HG03159 (cell line): ENCODE measurements at regions not wholly inside any gene's neighbourhood (a gene's known extent, or its start where the extent isn't known, plus 50 kb on each side); places are given as distances from the start of the nearest gene placed in this dataset.

Experiments used
- ATAC-seq: cut with Tn5 transposase; IDR thresholded peaks from one replicate; pipeline ENCODE4 v1.9.1; 2021; ENCODE audit warnings: mild to moderate bottlenecking, moderate library complexity; ENCODE audit not compliant: unreplicated experiment

DNA sequence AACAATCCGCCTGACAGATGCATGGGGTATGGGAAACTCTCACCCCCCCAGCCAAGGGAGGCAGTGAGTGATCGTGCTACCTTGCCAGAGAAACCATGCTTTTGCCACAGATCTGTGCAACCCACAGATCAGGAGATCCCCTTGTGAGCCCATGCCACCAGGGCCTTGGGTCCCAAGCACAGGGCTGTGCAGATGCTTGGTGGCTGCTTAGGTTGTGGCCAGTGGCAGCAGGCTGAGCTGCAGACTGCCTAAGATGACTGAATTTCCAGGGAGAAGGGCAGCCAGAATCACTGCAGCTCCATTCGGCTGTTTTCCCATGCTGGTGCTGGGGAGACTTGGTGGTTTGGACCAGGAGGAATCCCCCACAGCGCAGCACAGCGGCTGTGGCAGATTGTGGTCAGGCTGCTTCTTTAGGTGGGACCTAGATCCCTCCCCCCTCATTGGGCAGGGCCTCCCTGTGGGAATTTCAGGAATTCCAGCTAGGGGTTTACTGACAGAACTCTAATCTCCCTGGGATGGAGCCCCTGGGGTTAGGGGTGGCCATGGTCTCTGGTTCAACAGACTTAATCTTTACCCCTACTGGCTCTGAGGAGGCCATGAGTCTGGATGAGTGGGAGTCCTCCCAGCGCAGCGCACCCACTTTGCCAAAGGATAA lies 264.6 kb upstream of the DAAM1 start:
- ATAC-seq: no peak

DNA sequence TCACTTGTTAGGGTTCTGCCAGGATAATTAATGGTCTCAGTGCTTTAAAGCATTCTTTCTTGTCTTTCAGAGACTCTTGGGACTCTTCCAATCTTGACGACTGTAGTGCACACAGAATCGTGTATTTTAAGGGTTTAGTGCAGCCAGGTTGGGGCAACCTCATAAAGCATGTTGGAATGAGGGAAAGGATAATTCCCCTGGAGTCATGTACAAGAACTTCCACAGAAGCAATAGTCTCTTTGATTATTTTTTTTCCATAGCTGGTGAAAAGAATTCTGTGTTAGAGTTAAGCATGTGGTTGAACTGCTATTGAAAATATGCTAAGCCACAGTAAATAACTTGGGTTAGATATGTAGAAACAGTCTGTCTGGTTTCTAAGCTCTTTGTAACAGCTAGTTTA lies 246.8 kb upstream of the DAAM1 start:
- ATAC-seq: no peak

DNA sequence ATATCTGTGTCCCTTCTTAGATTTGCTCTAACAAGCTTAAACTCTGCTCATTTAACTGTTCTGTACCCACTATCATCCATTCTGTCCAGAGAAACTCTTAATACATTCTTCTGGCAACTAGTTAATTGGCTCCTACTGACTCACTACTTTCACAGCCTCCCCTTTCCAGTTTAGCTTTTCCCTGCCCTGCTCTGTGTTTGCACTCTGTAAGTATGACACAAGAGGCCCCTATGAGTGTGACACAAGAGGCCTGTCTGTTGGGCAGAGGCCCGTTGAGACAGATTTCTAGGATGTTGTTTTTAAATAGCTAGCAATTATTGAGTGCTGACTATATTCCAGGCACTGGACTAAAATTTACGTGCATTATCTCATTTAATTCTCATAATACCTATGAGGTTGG lies 246.0 kb upstream of the DAAM1 start:
- ATAC-seq: no peak

DNA sequence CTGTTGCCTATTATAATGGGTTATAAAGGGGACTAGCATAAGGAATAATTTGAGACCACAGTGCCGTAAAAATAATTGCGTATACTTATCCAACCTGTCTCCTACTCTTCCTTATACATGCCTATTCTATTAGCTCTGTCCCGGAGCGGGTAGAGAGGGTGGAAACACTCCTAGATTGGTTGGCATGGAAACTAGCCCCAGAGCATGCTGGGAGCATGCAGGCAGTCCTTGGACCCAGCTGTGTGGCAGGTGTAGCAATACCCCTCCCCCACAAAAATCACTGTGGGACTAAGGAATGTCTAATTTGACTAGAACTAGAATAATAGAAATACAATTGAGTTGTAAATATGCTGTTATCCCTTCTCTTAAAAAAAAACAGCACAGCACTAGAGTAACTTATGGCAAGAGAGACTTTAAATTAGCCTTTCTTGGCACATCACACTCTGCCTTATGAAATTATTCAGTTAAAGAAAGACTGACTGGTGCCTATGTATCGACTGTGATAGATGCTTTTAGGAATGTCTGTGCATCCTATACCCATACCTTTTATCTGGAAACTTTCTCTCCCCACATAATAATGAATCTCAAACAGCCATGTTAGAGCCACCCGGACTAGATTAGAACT lies 244.0 kb upstream of the DAAM1 start:
- no peak for ATAC-seq

DNA sequence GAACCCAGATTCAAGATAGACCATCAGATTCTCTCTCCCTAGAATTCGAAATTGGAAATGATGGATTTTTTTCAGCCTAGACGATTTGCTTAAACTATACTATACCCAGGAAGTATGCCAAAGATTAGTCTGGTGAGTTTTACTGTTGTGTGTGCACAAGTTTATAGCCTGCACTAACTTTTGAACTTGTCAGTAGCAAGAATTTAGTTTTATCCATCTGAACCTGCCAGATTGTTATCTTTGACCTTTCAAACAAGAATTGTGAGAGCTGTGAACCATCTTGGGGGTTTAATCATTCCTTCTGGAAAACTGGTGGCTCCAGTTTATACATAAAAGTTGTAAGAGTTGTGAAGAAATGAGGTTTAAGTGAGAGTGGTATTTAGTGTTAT lies 243.5 kb upstream of the DAAM1 start:
- no peak for ATAC-seq

DNA sequence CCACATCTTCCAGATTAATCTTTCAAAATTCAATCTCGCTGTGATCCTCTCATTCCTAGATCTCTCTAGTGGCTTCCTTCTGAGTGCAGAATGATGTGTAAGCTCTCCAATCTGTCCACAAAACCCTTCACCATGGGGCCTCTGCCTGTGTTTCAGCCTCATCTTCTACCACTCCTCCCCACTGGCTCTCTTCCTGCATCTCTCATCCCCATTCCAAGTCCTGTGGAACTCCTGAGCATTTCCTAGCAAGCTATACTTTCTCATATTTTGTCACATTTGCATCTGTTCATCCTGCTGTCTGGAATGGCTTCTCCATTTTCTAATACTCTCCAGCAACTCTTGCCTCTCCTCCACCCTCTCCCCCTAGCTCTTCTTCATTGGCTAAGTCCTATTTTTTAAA lies 242.0 kb upstream of the DAAM1 start:
- ATAC-seq: no peak

DNA sequence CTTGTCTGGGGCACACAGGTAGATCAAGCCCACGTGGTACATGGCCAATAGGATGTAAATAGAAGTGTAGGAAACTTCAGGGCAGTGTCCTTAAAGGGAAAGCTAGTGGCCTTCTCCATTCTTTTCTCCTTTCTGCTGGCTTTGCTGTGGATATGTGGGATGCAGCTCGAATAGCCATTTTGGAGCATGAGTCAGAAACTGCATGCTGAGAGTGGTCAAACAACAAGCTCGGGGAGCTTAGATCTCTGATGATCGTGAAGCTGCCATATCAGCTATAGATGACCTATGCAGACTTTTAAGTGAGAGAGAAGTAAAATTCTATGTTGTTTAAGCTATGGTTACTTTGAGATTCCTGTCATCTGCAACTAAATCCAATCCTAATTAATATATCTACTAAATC lies 241.3 kb upstream of the DAAM1 start:
- ATAC-seq: no peak

DNA sequence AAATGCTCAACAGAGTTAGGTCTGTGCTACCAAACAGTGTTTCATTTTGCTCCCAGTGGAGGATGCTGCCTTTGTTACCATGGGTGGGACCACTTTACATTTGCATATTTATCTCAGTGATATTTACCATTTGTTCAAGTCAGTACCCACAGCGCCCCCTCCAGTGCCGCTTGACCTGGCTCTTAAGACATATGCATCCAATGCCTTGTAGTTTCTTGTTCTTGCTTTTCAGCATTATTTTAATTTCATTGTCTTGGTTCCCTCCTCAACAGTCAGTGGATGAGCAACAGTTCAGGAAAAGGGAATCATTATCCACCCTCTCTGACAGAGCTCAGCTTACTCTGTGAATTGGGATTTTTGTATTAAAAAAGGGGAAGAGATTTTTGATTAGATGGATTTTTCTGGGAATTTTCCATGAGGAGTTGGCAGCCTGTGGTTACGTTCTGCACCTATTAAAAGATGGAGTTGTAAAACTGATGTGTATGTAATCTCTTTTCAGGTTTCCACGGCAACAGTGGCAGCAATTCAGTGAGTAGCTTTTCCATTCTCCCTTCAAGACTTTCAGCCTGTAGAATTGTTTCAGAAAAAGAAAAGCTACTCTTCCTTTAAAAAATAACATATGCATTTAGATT lies 240.5 kb upstream of the DAAM1 start:
- ATAC-seq: no peak

DNA sequence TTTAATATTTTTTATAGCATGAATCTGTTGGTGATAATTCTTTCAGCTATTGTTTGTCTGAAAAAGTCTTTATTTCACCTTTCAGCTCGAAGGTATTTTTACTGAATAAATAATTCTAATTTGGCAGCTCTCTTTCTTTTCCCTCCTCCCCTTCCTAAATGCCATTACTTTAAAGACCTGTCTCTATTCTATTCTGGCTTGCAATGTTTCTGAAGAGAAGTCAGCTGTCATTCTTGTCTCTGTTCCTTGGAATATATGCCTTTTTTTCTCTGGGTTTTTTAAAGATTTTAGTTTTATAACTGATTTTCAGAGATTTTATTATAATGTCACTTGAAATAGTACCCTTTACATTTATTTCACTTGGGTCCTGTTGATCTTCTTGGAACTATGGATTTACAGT lies 237.9 kb upstream of the DAAM1 start:
- ATAC-seq: no peak

DNA sequence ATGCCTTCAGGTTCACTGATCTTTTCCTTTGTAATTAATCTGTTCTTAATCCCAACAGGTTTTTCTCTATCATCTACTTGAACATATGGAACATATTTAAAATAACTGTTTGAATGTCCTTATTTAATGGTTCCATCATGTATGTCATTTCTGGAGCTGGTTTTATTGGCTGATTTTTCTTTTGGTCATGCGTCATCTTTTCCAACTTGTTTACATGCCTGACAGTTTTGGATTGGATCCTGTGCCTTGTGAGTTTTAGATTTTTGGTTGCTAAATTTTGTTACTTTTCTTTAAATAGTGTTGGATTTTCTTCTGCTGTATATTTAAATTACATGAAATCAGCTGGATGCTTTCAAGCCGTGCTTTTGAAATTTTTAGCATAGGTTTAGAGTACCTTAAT lies 237.3 kb upstream of the DAAM1 start:
- ATAC-seq: no peak

DNA sequence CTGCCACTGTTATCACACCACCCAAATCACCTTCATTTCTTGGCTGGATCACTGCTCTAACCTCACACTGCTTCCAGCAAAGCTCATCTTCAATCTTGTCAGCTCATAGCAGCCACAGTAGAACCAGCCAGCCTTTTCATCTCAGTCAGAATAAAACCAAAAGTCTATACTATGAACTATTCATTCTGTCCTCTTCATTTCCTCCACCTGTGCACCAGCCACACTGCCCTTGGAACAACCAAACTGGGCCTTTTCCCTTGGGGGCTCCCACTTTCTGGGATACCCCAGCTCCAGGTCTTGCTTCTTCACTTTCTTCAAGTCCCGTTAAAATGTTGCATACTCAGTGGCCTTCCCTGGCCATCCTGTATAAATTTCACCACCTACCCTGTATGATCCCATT lies 234.4 kb upstream of the DAAM1 start:
- ATAC-seq: no peak

DNA sequence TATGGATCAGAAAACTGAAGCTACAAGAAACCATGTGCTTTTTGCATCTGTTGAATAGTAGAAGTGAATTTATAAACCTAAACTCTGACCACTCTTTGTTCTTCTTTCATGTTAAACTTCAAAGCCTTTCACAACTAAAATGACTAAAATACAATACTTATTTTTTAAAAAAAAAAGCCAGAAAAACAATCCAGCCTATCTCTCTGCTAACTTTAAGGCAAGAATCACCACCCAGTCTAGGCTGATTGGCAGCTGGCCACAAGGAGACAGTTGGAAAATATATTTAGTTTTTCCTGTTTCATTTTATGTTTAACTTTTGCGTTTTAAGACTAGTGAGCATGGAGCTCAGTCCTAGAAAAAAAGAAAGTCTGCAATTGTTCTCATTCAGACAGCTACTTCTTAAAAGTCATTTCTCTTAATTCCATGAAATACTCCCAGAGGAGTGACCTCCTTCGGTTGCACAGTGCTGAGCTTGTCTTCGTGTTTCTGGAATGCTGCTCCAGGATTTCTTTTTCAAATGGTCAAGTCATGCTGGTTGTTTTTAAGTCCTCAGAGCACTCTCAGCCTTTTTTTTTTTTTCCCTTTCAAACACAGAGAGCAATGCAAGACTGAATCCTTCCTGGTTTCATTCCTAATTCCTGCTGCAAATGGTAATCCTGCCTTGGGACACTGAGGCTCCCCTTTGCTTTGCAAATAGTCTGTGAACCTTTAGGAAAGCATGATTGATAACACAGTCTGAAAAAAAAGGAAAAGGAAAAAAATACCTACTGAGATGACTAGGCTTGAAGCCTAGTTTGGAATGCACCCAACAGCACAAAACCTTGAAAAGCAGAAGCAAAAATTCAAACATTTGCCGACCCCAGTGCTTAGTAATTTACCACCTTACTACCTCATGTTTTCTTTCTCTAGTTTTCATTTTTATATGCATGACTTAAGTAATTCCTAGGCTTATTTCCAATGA lies 233.3 kb upstream of the DAAM1 start:
- ATAC-seq: no peak

DNA sequence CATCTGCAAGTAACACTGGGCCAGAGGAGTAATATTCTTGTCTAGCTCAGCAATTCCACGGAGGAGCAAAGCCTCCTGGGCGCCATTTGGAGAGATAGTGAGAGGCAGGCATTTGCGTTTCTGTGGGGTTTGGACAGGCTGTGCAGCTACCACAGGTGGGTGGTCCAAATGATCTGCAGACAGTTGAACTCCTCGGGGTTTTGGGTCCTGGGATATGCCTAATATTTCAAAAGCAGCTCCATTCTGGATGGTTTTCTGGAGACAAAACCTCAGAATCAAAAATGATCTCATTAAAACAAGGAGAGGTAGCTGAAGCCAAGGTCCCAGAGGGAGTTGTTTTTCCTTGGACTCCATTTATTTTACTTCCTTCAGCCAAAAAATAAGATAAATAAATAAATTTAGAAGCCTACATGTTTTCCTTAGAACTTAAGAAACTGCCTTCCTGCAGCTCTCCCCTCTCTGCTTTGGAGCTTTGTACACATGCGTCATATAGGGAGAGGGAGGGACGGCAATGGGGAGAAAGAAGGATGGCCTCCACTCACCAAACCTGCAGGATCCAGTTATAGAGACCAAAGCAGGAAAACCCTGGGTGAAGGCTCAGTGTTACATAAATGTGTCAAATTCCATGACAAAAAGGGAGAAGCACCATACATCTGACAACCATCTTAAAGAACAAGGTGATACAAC lies 227.3 kb upstream of the DAAM1 start:
- no peak for ATAC-seq

DNA sequence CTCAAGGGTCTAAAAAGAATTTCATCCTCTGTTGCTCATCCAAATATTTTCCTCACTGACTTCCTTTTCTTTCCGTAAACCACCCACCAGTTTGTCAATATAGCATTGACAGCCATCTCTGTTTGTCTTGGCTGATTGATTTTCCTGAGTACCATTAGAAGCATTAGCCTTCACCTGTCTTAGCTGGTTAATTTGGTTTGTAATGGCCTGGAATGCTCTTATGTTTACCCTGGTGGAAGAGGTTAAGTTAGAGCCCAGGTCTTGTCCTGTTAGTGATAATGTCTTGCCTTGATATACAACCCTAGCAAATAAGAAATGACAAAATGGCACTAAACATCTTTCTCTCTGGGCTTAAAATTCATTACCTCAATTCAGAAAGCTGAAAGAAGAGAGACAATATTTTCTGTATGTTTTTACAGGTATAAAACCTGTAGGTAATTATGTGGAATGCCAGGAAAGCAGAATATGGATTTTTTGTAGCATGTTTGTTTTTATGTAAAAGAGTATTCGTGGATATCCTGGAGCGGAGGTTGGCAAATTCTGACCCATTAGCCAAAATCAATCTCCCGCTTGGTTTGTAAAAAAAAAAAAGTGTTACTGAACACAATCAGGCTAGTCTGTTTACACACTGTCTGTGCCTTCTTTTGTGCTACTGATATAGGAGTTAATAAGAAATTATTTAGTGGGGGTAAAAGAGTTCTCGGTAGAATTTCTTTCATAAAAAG lies 224.4 kb upstream of the DAAM1 start:
- no peak for ATAC-seq

DNA sequence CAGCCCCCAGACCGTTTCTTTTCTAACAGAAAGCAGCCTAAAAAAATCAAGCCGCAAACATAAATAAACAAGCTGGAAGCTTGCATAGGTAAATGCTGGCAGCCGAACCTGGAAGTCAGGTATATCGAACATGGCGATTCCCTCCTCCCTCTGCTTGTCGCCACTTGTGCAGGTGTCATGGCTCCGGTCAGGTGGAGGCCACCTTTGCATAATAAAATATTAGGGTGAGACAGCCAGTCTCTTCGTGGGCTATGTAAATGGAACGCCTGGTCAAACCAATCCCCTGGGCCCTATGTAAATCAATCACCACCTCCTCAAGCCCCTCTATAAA lies 223.9 kb upstream of the DAAM1 start:
- ATAC-seq: no peak

DNA sequence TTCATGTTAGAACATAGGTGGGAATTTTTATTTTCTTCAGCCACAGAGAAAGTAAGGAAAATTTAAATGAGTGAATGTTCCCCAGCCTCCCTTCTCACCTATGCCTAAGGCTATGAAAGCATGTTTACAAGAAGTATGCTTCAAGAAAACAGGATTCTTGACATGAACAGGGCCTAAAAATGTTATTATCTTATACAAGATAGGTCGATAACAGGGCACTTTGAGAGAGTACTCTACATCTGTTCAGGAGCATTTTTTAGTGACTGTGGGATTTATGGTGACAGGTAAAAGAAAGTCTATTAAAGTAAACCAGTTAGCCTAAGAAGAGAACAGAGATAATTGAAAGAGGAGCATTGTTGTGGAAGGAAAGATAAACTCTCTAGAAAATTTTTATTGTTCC lies 222.9 kb upstream of the DAAM1 start:
- no peak for ATAC-seq

DNA sequence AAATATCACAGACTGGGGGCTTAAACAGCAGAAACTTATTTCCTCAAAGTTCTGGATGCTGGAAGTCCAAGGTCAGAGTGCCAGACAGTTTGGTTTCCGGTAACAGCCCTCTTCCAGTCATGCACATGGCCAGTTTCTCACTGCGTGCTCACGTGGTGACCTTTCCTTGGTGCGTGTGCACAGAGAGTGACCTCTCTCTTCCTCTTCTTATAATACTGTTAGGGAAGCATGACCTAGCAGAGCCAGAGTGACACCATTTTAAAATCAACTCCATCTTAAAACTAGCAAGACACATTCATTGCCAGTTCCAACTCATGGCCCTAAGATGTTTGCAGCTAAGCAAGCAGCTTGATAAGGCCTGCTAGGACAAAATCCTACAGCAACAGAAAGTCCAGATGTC lies 221.5 kb upstream of the DAAM1 start:
- no peak for ATAC-seq

DNA sequence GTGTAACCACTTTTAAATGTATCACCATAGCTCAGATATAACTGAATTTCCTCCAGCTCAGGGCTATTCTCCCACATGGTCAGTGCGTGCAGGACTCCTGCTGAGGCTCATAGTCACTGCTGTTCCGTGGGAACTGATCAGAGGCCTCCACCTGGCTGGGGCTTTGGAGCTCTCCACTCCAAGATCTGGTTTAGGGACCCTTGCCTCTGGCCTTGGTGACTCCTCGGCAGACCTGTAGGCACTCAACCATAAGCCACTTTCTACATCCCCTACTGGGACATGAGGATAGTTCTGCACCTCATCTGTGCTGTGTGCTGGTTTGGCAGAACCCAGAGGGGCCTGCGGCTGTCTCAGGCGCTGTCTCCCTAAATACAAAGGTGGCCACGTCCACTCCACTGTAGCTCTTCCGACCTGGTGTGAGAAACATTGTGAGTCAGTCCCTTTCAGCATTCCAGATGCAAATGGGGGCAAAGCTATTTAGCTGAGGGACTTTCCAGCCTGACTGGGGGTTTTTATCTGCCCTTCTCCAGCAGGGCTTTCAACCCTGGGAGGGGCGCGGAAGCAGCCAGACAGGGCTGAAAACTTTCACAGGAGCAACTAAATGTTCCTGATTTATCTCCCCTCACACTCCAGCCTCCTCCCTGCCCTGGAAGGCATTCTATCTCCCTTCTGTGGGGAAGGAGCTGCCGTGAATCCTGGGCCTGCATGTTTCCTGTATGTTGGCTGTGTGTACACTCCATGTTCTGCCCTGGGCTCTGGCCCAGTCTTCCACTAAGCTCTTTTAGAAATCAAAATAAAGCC lies 218.3 kb upstream of the DAAM1 start:
- ATAC-seq: no peak

DNA sequence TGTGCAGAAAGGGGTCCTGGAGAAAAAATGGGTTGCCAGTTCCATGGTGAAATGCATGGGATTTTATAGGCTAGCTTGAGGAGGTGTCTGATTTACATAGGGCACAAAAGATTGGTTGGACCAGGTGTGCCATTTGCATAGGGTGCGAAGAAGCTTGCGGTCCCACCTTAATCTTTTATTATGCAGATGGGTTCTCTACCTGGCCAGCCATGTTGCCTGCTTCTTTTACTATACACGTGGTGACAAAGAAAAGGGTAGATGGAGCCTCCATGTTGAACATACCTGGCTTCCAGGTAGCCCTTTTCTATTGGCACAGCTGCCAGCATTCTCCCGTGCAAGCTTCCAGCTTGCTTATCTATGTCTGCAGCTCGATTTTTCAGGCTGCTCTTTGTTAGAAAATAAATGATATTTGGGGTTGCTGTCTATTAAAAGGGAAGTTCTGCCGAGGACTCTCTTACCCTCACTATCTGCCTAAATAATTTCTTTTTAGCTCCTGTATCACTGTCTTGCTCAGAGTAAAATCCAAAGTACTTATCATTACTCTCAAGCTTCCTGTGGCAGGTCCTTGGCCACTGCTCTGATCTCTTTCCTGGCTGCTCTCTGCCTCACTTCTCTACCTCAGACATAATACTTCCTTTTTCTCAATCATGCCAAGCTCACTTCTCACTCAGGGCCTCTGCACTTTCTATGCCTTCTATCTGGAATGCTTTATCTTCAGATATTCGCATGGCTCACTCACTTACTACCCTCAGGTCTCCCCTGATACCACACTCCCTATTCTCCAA lies 216.0 kb upstream of the DAAM1 start:
- no peak for ATAC-seq
